Activated T-cell treated with anti-CD3 and anti-CD28 coated beads, Interleukin-2, amount 50 U/mL, for 72 hours (primary cell): ENCODE measurements at regions not wholly inside any gene's neighbourhood (a gene's known extent, or its start where the extent isn't known, plus 50 kb on each side); places are given as distances from the start of the nearest gene placed in this dataset.

Source experiments
- ATAC-seq, 2 donors: fragments of 150-1000 bp; cut with Tn5 transposase; replicated peaks in 1 of 2; 2 replicates each; pipeline ENCODE4 v1.10.0; 2021; ENCODE audit warnings: moderate library complexity in 2 of 2, mild to moderate bottlenecking in 1 of 2
- DNase-seq, 2 donors: peaks; one replicate each; pipeline ENCODE4 v3.0.0; 2021 to 2022; ENCODE audit warnings: mixed read lengths in 1 of 2
- H3K27ac Mint-ChIP-seq: one replicate; pipeline ENCODE4 v1.8.0; 2022; ENCODE audit warnings: mild to moderate bottlenecking, moderate library complexity, mixed read lengths
- H3K27me3 Mint-ChIP-seq: one replicate; pipeline ENCODE4 v1.8.0; 2022; ENCODE audit warnings: low read depth, mixed read lengths
- H3K36me3 Mint-ChIP-seq, 2 donors: one replicate each; pipeline ENCODE4 v1.8.0; 2022; ENCODE audit warnings: mixed read lengths in 2 of 2, mild to moderate bottlenecking in 1 of 2; ENCODE audit not compliant: insufficient read depth in 2 of 2
- H3K4me1 Mint-ChIP-seq: one replicate; pipeline ENCODE4 v1.8.0; 2022; ENCODE audit warnings: low read depth, mixed read lengths
- H3K4me3 Mint-ChIP-seq, 2 donors: one replicate each; pipeline ENCODE4 v1.8.0; 2022; ENCODE audit warnings: mild to moderate bottlenecking in 2 of 2, mixed read lengths in 2 of 2, moderate library complexity in 2 of 2
- H3K9me3 Mint-ChIP-seq, 2 donors: one replicate each; pipeline ENCODE4 v1.8.0; 2022; ENCODE audit warnings: mixed read lengths in 2 of 2

DNA sequence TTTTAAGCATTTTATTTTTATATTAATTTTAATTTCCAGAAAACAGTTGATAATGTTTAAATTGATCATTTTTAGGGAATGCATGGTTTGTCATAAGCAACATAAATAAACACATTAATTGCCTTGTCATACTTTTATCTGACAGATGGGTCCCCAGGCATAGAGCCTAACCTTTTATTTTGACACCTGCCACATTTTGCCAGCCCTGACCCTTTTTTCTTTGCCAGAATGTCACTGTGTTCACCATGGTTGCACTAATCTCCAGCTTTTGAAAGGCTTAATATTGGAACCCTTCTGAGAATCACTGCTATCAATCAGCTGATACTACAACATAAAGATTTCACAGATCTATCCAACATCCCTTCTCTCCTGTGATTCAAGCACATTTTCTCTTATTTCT, 56.0 kb upstream of the DPYD start:
- Mint-ChIP-seq H3K36me3 (no peaks in the 10 kb centered on the region), H3K4me3 (no peak overlapping the region), H3K27me3 (no peaks in the 10 kb centered on the region), H3K27ac (no peak overlapping the region), H3K9me3 (no peaks in the 10 kb centered on the region), H3K4me1 (no peaks in the 10 kb centered on the region)
- ATAC-seq (no peak), DNase-seq (no peak)
